Gastroesophageal sphincter (tissue), 4 donors: ENCODE measurements at regions not wholly inside any gene's neighbourhood (a gene's known extent, or its start where the extent isn't known, plus 50 kb on each side); places are given as distances from the start of the nearest gene placed in this dataset.
A peak's percentile ranks its signal among the peaks of the same experiment; 100 is the strongest.

Experiments
- ATAC-seq: fragments of 150-250 bp; one replicate; pipeline ENCODE4 v1.9.1; 2016; ENCODE audit warnings: mild to moderate bottlenecking, moderate library complexity
- H3K27ac ChIP-seq, 4 donors: fragments of 200-600 bp; sonication (generic) in 3 of 4; 1 replicate in 3 of 4; 2 replicates in 1 of 4; pipeline ENCODE4 v1.5.1; 2016 to 2019
- H3K27me3 ChIP-seq: fragments of 200-600 bp; sonication (generic); one replicate; pipeline ENCODE4 v1.5.1; 2019
- H3K36me3 ChIP-seq, 2 donors: fragments of 200-600 bp; sonication (generic); one replicate each; pipeline ENCODE4 v1.5.1; 2019; ENCODE audit warnings: control low read depth in 1 of 2
- H3K4me1 ChIP-seq, 3 donors: fragments of 200-600 bp; sonication (generic); 1 replicate in 2 of 3; 2 replicates in 1 of 3; pipeline ENCODE4 v1.5.1; 2016 to 2019; ENCODE audit warnings: control low read depth in 2 of 3
- H3K4me3 ChIP-seq, 2 donors: fragments of 200-600 bp; sonication (generic); one replicate each; pipeline ENCODE4 v1.5.1; 2019; ENCODE audit warnings: mild to moderate bottlenecking in 1 of 2, moderate library complexity in 1 of 2
- H3K9me3 ChIP-seq, 3 donors: fragments of 200-600 bp; sonication (generic); one replicate each; pipeline ENCODE4 v1.5.1; 2017 to 2019; ENCODE audit warnings: control low read depth in 2 of 3
- CTCF ChIP-seq, 4 experiments: fragments of 200-600 bp in 2 of 4; fragments of 450-650 bp in 2 of 4; sonication (generic) in 1 of 4; IDR thresholded peaks; one replicate each; pipeline ENCODE4 v1.5.1; 2017 to 2019; ENCODE audit warnings: antibody characterized with exemption in 4 of 4, mild to moderate bottlenecking in 2 of 4, moderate library complexity in 2 of 4
- EP300 ChIP-seq: sonication (generic); formaldehyde crosslinking; IDR thresholded peaks from one replicate; pipeline ENCODE4 v1.6.1; 2017; ENCODE audit warnings: antibody characterized with exemption, mild to moderate bottlenecking
- POLR2A ChIP-seq, 2 donors: fragments of 450-650 bp; IDR thresholded peaks; one replicate each; pipeline ENCODE4 v1.6.1; 2017; ENCODE audit warnings: antibody characterized with exemption in 2 of 2, mild to moderate bottlenecking in 2 of 2, moderate library complexity in 1 of 2
- POLR2AphosphoS5 ChIP-seq: sonication (generic); formaldehyde crosslinking; IDR thresholded peaks from one replicate; pipeline ENCODE4 v1.6.1; 2017; ENCODE audit warnings: antibody characterized with exemption
- WGBS, 2 donors: methylation state at CpG; one replicate each; pipeline ENCODE4 v1.1.5; 2018; ENCODE audit warnings: low coverage in 1 of 2; 5-methylcytosine and 5-hydroxymethylcytosine counted together

GRCh38 chr6:126127659-126128058, 141.3 kb downstream of the TRMT11 start:
- H3K27me3 ChIP-seq, result no peaks in the 10 kb centered on the region
- no peaks in the 10 kb centered on the region for H3K9me3 ChIP-seq
- H3K4me1 ChIP-seq, result no peaks in the 10 kb centered on the region
- TF ChIP-seq CTCF (IDR thresholded peaks at IDR 0.05), result peak in 1 of 4 experiments; percentile 7
- TF ChIP-seq POLR2AphosphoS5, result no peak
- H3K36me3 ChIP-seq, result peaks cover 0 to 10% of the 10 kb centered on the region in 2 donors
- no peak overlapping the region for H3K27ac ChIP-seq
- H3K4me3 ChIP-seq, result no peak overlapping the region
- WGBS, 2 donors, result 83 to 86% methylated on average over 2 to 7 of the region's 9 CpGs
- no peak for ATAC-seq

DNA sequence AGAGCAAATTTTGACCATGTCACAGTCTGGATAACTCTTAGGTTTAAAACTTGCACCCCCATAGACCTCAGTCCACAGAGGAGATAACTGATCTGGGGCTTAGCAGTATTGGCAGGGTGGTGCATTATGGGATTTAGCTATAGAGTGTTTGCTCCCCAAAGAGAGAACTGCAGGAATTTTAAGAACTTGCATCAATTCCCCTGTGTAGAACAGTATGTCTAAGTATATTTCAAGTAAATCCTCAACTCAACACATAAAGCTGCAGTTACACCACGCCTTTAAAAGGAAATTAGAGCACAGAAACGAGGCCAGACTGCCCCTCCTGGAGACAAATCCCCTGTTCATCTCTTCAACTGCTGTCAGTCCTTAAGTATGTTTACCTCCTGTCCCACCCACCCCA, 144.9 kb downstream of the TRMT11 start:
- Histone ChIP-seq H3K4me3 (no peak overlapping the region), H3K36me3 (peaks cover 0 to 10% of the 10 kb centered on the region in 2 donors), H3K9me3 (peaks cover 0 to 6% (median 0%) of the 10 kb centered on the region in 3 donors), H3K27ac (no peak overlapping the region), H3K27me3 (no peaks in the 10 kb centered on the region), H3K4me1 (no peaks in the 10 kb centered on the region)
- WGBS, 2 donors, result 64 to 73% methylated on average over 2 of the region's 2 CpGs
- no peak for ATAC-seq
- TF ChIP-seq CTCF (IDR thresholded peaks at IDR 0.05), result no peak

DNA sequence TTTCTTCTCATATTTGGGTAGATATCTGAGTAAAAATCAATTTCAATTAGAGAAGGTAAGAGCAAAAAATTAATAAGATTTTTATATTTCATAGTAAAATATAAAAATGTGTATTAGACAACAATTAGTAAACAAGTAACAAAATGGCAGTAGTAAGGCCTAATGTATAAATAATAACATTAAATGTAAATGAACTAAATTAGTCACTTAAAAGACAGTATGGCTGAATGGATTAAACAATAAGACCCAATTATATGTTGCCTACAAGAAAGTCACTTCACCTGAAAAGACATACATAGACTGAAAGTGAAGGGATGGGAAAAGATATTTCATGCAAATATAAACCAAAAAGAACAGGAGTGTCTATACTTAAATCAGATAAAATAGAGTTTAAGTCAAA, 147.6 kb downstream of the TRMT11 start:
- Histone ChIP-seq H3K4me3 (no peak overlapping the region), H3K27me3 (no peaks in the 10 kb centered on the region), H3K4me1 (no peaks in the 10 kb centered on the region), H3K27ac (no peak overlapping the region), H3K9me3 (peaks cover 0 to 6% (median 0%) of the 10 kb centered on the region in 3 donors), H3K36me3 (peaks cover 0 to 10% of the 10 kb centered on the region in 2 donors)
- ATAC-seq, result no peak
- no peak for TF ChIP-seq CTCF (IDR thresholded peaks at IDR 0.05)
- TF ChIP-seq POLR2AphosphoS5, result no peak
- no peak for TF ChIP-seq EP300
- TF ChIP-seq POLR2A (IDR thresholded peaks at IDR 0.05), result no peak

GRCh38 chr6:126134491-126134890, 148.2 kb downstream of the TRMT11 start:
- ATAC-seq, result no peak
- TF ChIP-seq CTCF (IDR thresholded peaks at IDR 0.05) (no peak), POLR2AphosphoS5 (no peak), EP300 (no peak), POLR2A (IDR thresholded peaks at IDR 0.05) (no peak)
- 86 to 100% methylated on average over 1 to 2 of the region's 2 CpGs for WGBS, 2 donors
- Histone ChIP-seq H3K36me3 (peaks cover 0 to 8% of the 10 kb centered on the region in 2 donors), H3K4me3 (no peak overlapping the region), H3K9me3 (peaks cover 0 to 6% (median 0%) of the 10 kb centered on the region in 3 donors), H3K27me3 (no peaks in the 10 kb centered on the region), H3K27ac (no peak overlapping the region), H3K4me1 (no peaks in the 10 kb centered on the region)

GRCh38 chr6:126140015-126140414, 153.7 kb downstream of the TRMT11 start:
- TF ChIP-seq EP300 (no peak), POLR2A (IDR thresholded peaks at IDR 0.05) (no peak), CTCF (IDR thresholded peaks at IDR 0.05) (no peak), POLR2AphosphoS5 (no peak)
- Histone ChIP-seq H3K4me1 (no peaks in the 10 kb centered on the region), H3K27me3 (no peaks in the 10 kb centered on the region), H3K27ac (no peak overlapping the region), H3K4me3 (no peak overlapping the region), H3K9me3 (peaks cover 0 to 14% (median 0%) of the 10 kb centered on the region in 3 donors), H3K36me3 (no peaks in the 10 kb centered on the region)
- ATAC-seq, result no peak
